ENCODE measurements at regions not wholly inside any gene's neighbourhood (a gene's known extent, or its start where the extent isn't known, plus 50 kb on each side); places are given as distances from the start of the nearest gene placed in this dataset.

DNA sequence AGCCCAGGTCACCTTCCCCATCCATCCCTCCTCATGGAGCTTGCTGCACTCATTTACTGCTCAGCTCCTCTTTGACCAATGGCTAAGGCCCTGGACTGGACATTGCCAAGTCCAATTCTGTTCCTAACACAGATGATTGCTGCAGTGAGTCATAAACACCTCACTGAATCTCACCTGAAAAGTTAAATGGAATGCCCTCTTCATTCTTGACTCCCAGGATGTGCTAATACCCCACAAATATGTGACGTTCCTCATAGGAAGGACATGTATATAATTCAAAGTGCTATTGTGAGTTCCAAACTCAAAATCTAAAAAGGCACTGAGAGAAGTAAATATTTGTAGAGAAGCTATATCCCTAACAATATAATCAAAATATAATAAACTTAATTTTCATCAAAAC, 73.5 kb upstream of the DLX6 start:
- Mint-ChIP-seq H3K9me3 (no peaks in the 10 kb centered on the region), H3K4me1 (no peaks in the 10 kb centered on the region), H3K4me3 (no peak overlapping the region), H3K27me3 (peaks cover 38% of the 10 kb centered on the region), H3K27ac (no peak overlapping the region)
- DNase-seq (no peak), ATAC-seq (no peak)

DNA sequence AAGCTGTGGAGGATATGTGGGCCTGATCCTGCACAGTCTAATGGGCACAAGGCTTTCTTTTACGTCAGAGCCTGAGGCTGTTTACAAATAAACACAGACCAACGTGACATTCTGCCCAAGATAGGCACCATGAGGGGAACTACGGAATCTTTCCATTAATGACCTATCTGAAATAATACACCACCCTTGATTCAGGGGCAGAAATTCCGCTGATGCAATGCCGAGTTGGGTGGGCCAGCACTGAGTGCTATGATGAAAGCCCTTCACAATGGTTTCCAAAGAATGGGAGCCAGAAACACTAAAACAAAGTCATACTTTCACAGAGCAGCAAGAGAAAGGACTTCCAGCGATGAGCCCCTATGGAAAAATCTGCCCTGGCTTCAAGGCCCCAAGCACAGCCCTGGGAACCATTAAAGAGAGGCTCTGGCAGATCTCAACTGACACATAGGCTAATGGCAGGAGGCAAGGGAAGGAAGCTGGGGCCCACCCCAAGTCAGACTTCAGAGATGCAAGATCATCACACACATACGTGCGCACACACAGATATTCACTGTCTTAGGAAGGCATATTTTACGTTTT, 72.2 kb upstream of the DLX6 start:
- DNase-seq (no peak), ATAC-seq (no peak)
- Mint-ChIP-seq H3K27ac (no peak overlapping the region), H3K4me3 (no peak overlapping the region), H3K9me3 (no peaks in the 10 kb centered on the region), H3K27me3 (peaks cover 38% of the 10 kb centered on the region), H3K4me1 (no peaks in the 10 kb centered on the region)

DNA sequence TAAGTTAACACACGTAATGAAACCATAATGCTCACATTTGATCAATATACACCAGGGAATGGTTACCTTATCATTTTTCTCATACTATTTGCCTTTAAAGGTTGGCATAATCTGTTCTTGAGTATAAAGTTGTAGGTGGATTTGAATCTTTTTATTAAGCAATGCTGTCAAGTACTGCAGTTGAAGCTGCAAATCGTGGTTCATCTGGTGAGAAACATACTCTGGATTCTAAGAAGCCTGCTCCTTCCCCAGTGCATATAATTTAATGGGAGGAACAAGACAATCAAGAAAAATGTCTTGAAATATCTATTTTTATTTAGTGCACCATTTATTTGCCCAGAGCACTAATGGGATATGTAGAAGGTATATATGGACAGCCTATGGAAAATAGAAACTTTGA, 68.7 kb upstream of the DLX6 start:
- Mint-ChIP-seq H3K27ac (no peak overlapping the region), H3K4me1 (no peaks in the 10 kb centered on the region), H3K27me3 (peaks cover 9% of the 10 kb centered on the region), H3K9me3 (no peaks in the 10 kb centered on the region), H3K4me3 (no peak overlapping the region)
- DNase-seq = no peak
- no peak for ATAC-seq

DNA sequence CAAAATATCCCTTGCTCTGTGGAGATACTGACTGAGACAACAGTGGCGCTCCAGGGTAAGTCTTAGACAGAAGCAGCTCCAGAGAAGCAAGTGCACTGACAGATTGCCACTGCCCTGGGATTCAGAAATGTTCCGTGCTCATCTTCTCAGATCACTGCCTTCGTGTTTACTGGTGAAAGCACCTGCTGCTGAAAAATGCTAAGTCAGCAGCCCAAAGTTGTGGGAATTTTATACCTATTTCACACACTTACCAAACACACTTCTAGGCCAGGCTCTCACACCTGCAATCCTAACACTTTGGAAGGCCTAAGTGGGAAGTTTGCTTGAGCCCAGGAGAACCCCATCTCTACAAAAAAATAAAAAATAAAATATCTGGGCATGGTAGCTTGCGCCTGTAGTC, 63.2 kb upstream of the DLX6 start:
- DNase-seq (no peak), ATAC-seq (no peak)
- no peaks in the 10 kb centered on the region for H3K9me3 Mint-ChIP-seq
- H3K4me1 Mint-ChIP-seq = no peaks in the 10 kb centered on the region
- H3K27ac Mint-ChIP-seq = no peak overlapping the region
- H3K27me3 Mint-ChIP-seq = peaks cover 8% of the 10 kb centered on the region
- no peak overlapping the region for H3K4me3 Mint-ChIP-seq

DNA sequence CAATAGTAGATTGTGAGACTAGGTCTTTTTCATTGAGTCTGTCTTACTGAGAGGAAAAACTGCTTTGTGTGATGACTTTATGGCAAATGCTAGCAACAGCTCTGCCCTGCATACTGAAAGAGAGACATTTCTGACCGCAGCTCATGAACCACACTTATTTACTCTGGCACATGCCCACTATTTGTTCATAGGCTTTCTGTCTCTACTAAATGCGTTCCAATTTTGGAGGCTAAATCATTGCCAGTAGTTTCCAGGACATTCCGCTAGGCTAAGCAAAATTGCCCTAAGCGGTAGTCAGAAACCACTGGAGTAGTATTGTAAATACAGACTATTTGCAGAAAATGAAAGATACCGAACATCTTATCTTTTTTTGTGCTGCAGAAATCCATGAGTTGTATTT, 55.6 kb upstream of the DLX6 start:
- no peaks in the 10 kb centered on the region for H3K9me3 Mint-ChIP-seq
- no peak overlapping the region for H3K4me3 Mint-ChIP-seq
- DNase-seq = no peak
- ATAC-seq = no peak
- H3K27ac Mint-ChIP-seq = no peak overlapping the region
- peaks cover 20% of the 10 kb centered on the region for H3K27me3 Mint-ChIP-seq
- no peaks in the 10 kb centered on the region for H3K4me1 Mint-ChIP-seq

DNA sequence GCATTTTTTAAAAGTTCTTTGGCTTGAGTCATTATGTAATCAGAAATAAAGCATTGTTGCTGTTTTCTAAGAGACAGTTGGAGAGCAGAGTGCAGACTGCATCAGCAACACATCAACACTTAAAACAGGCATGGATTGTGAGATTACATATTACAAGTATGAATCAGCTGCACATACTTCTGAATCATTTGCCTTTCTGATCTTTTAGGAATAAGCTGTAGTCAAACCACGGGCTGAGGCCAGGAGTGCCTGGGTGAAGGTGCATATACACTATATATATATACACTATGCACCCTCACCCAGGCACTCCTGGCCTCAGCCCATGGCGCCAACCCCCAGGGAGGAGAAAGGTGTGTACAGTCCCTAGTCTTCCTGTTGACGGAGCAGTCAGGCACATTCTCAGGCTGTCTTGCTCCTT, 52.4 kb upstream of the DLX6 start:
- ATAC-seq (no peak), DNase-seq (no peak)
- Mint-ChIP-seq H3K4me1 (no peaks in the 10 kb centered on the region), H3K27ac (no peak overlapping the region), H3K9me3 (peaks cover 0 to 4% of the 10 kb centered on the region in 2 donors), H3K4me3 (no peak overlapping the region), H3K27me3 (peaks cover 14% of the 10 kb centered on the region)

DNA sequence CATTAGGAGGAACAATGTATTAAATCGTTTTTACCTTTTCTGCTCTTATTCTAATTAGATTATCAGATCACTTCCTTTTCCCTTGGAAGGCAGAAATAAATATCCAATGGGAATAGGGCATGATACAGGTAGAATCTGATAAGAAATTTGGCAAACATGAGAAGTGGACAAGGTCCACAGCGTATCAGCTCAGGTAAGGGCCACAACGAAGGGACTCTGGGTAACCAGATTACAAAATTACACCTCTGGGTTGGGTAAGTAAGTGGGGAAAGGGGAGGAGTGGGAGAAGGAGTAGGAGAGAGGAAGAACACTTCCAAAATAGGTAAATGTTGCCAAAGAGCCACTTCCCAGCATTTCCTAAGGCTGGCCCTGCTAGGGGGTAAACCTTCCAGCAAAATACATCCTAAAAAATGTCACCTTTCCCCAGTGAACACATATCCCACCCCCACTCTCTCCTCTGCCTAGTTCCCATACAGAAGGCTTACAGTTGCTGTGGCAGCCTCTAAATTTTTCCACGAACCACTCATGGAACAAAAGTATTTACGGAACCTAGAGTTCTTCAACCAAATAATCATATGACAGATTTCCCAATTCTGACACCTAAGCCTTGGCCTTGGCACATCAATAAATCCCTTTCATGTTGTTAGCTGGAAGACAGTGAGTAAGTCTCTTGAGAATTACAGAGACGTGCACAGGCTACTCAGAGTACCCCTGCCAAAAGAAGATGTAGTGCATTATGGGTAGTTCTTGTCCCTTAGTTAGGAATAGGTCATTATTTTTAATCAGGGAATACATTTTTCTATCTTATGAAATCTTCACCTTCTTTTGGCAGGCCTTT, 51.5 kb upstream of the DLX6 start:
- Mint-ChIP-seq H3K27ac (no peak overlapping the region), H3K4me3 (no peak overlapping the region), H3K9me3 (peaks cover 0 to 4% of the 10 kb centered on the region in 2 donors), H3K27me3 (peaks cover 21% of the 10 kb centered on the region), H3K4me1 (no peaks in the 10 kb centered on the region)
- no peak for ATAC-seq
- no peak for DNase-seq

Measured in stimulated activated naive CD8-positive, alpha-beta T cell treated with anti-CD3 and anti-CD28 coated beads, Interleukin-15, amount 100 ng/mL, for 72 hours (primary cell).